Liver (tissue), 8 donors: ENCODE measurements at regions not wholly inside any gene's neighbourhood (a gene's known extent, or its start where the extent isn't known, plus 50 kb on each side); places are given as distances from the start of the nearest gene placed in this dataset.

Experiments
- DNase-seq: peaks from one replicate; pipeline ENCODE4 v3.0.0-alpha.2; 2017; ENCODE audit warnings: low spot score
- H3K27ac ChIP-seq, 2 donors: one replicate each; pipeline ENCODE4 v1.7.0; 2013; ENCODE audit warnings: inconsistent platforms in 2 of 2, low read length in 2 of 2, control low read depth in 1 of 2, low read depth in 1 of 2, mild to moderate bottlenecking in 1 of 2
- H3K27me3 ChIP-seq, 4 donors: one replicate each; pipeline versions ENCODE4 v1.6.1 to v1.7.0; 2013; ENCODE audit warnings: low read length in 3 of 4, inconsistent platforms in 1 of 4, mild to moderate bottlenecking in 1 of 4, moderate library complexity in 1 of 4; ENCODE audit not compliant: control insufficient read depth in 4 of 4, insufficient read depth in 4 of 4
- H3K36me3 ChIP-seq, 4 donors: one replicate each; pipeline versions ENCODE4 v1.6.1 to v1.7.0; 2013; ENCODE audit warnings: low read length in 3 of 4, mild to moderate bottlenecking in 3 of 4, low read depth in 1 of 4, moderate library complexity in 1 of 4; ENCODE audit not compliant: control insufficient read depth in 4 of 4, insufficient read depth in 3 of 4
- H3K4me1 ChIP-seq, 4 donors: one replicate each; pipeline versions ENCODE4 v1.6.1 to v1.7.0; 2013; ENCODE audit warnings: low read length in 3 of 4, mild to moderate bottlenecking in 3 of 4, moderate library complexity in 1 of 4; ENCODE audit not compliant: control insufficient read depth in 4 of 4, insufficient read depth in 4 of 4
- H3K4me3 ChIP-seq, 3 donors: one replicate each; pipeline versions ENCODE4 v1.6.1 to v1.7.0; 2013; ENCODE audit warnings: low read length in 3 of 3, control low read depth in 1 of 3, low read depth in 1 of 3, mild to moderate bottlenecking in 1 of 3
- H3K9ac ChIP-seq, 2 donors: one replicate each; pipeline ENCODE4 v1.7.0; 2013; ENCODE audit warnings: low read length in 2 of 2, mild to moderate bottlenecking in 2 of 2, moderate library complexity in 2 of 2, control low read depth in 1 of 2, low read depth in 1 of 2
- H3K9me3 ChIP-seq, 4 donors: one replicate each; pipeline versions ENCODE4 v1.6.1 to v1.7.0; 2013; ENCODE audit warnings: low read length in 3 of 4; ENCODE audit not compliant: control insufficient read depth in 4 of 4
- GABPA ChIP-seq, 2 donors: IDR thresholded peaks in 1 of 2; conservative IDR thresholded peaks in 1 of 2; 2 replicates each; pipeline ENCODE4 v1.6.1; 2016; ENCODE audit warnings: antibody characterized with exemption in 2 of 2, mild to moderate bottlenecking in 1 of 2, moderate library complexity in 1 of 2
- HNF4A ChIP-seq, 2 donors: conservative IDR thresholded peaks; 2 replicates each; pipeline ENCODE4 v1.6.1; 2016; ENCODE audit warnings: antibody characterized with exemption in 2 of 2, mild to moderate bottlenecking in 2 of 2
- HNF4G ChIP-seq: IDR thresholded peaks from 2 replicates; pipeline ENCODE4 v1.6.1; 2016; ENCODE audit warnings: antibody characterized with exemption
- RAD21 ChIP-seq, 2 donors: IDR thresholded peaks; 2 replicates each; pipeline ENCODE4 v1.6.1; 2016; ENCODE audit warnings: antibody characterized with exemption in 2 of 2, mild to moderate bottlenecking in 2 of 2
- RXRA ChIP-seq, 2 donors: IDR thresholded peaks; 2 replicates each; pipeline ENCODE4 v1.6.1; 2017 to 2018; ENCODE audit warnings: antibody characterized with exemption in 2 of 2, mild to moderate bottlenecking in 1 of 2
- TAF1 ChIP-seq: conservative IDR thresholded peaks from 2 replicates; pipeline ENCODE4 v1.6.1; 2016; ENCODE audit warnings: antibody characterized with exemption, mild to moderate bottlenecking
- YY1 ChIP-seq: IDR thresholded peaks from 2 replicates; pipeline ENCODE4 v1.6.1; 2016; ENCODE audit warnings: antibody characterized with exemption, mild to moderate bottlenecking
- WGBS: extraction: QIAGEN DNeasy Blood & Tissue Kit; methylation state at CpG from one replicate; pipeline ENCODE4 v1.1.7; 2013; 5-methylcytosine and 5-hydroxymethylcytosine counted together
- TF ChIP-seq, protein P1 (sequence below): IDR thresholded peaks from 2 replicates; pipeline ENCODE4 v1.6.1; 2016; ENCODE audit warnings: antibody characterized with exemption, mild to moderate bottlenecking
- TF ChIP-seq, protein P2 (sequence below): fragments of 150-350 bp; IDR thresholded peaks from 2 replicates; pipeline ENCODE4 v1.5.1; 2017; ENCODE audit warnings: improper control_type of control experiment, low read depth, low read length; ENCODE audit not compliant: missing input control
- donor health status: healthy.
- donor health status: healthy.
- donor health status: healthy.
- donor health status: healthy.
- donor health status: healthy.

GRCh38 chr2:235144291-235144690, 192.5 kb downstream of the SH3BP4 start:
- 56% methylated on average over 4 of the region's 4 CpGs for WGBS
- peaks cover 0 to 11% (median 0%) of the 10 kb centered on the region in 4 donors for H3K27me3 ChIP-seq
- no peaks in the 10 kb centered on the region for H3K4me1 ChIP-seq
- TF ChIP-seq GABPA (IDR thresholded peaks at IDR 0.05 in 1 of 2, conservative IDR thresholded peaks at IDR 0.05 in 1 of 2) (no peak), RAD21 (IDR thresholded peaks at IDR 0.05) (no peak), HNF4G (no peak)
- no peak overlapping the region for H3K27ac ChIP-seq
- no peak overlapping the region for H3K9ac ChIP-seq
- DNase-seq: no peak
- no peaks in the 10 kb centered on the region for H3K9me3 ChIP-seq
- no peaks in the 10 kb centered on the region for H3K36me3 ChIP-seq
- H3K4me3 ChIP-seq: no peak overlapping the region

GRCh38 chr2:235146206-235146605, 194.4 kb downstream of the SH3BP4 start:
- Histone ChIP-seq H3K4me3 (no peak overlapping the region), H3K27ac (no peak overlapping the region), H3K36me3 (no peaks in the 10 kb centered on the region), H3K9me3 (no peaks in the 10 kb centered on the region), H3K4me1 (no peaks in the 10 kb centered on the region), H3K9ac (no peak overlapping the region), H3K27me3 (peaks cover 0 to 20% (median 0%) of the 10 kb centered on the region in 4 donors)
- 62% methylated on average over 1 of the region's 1 CpG for WGBS
- TF ChIP-seq HNF4G (no peak), HNF4A (conservative IDR thresholded peaks at IDR 0.05) (no peak), YY1 (no peak), GABPA (IDR thresholded peaks at IDR 0.05 in 1 of 2, conservative IDR thresholded peaks at IDR 0.05 in 1 of 2) (no peak), RXRA (IDR thresholded peaks at IDR 0.05) (no peak), RAD21 (IDR thresholded peaks at IDR 0.05) (no peak)
- TF ChIP-seq, protein P1, sequence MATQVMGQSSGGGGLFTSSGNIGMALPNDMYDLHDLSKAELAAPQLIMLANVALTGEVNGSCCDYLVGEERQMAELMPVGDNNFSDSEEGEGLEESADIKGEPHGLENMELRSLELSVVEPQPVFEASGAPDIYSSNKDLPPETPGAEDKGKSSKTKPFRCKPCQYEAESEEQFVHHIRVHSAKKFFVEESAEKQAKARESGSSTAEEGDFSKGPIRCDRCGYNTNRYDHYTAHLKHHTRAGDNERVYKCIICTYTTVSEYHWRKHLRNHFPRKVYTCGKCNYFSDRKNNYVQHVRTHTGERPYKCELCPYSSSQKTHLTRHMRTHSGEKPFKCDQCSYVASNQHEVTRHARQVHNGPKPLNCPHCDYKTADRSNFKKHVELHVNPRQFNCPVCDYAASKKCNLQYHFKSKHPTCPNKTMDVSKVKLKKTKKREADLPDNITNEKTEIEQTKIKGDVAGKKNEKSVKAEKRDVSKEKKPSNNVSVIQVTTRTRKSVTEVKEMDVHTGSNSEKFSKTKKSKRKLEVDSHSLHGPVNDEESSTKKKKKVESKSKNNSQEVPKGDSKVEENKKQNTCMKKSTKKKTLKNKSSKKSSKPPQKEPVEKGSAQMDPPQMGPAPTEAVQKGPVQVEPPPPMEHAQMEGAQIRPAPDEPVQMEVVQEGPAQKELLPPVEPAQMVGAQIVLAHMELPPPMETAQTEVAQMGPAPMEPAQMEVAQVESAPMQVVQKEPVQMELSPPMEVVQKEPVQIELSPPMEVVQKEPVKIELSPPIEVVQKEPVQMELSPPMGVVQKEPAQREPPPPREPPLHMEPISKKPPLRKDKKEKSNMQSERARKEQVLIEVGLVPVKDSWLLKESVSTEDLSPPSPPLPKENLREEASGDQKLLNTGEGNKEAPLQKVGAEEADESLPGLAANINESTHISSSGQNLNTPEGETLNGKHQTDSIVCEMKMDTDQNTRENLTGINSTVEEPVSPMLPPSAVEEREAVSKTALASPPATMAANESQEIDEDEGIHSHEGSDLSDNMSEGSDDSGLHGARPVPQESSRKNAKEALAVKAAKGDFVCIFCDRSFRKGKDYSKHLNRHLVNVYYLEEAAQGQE: no peak
- TF ChIP-seq, protein P2, sequence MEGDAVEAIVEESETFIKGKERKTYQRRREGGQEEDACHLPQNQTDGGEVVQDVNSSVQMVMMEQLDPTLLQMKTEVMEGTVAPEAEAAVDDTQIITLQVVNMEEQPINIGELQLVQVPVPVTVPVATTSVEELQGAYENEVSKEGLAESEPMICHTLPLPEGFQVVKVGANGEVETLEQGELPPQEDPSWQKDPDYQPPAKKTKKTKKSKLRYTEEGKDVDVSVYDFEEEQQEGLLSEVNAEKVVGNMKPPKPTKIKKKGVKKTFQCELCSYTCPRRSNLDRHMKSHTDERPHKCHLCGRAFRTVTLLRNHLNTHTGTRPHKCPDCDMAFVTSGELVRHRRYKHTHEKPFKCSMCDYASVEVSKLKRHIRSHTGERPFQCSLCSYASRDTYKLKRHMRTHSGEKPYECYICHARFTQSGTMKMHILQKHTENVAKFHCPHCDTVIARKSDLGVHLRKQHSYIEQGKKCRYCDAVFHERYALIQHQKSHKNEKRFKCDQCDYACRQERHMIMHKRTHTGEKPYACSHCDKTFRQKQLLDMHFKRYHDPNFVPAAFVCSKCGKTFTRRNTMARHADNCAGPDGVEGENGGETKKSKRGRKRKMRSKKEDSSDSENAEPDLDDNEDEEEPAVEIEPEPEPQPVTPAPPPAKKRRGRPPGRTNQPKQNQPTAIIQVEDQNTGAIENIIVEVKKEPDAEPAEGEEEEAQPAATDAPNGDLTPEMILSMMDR: no peak
- DNase-seq: no peak

GRCh38 chr2:235146871-235147565, 195.2 kb downstream of the SH3BP4 start:
- Histone ChIP-seq H3K36me3 (no peaks in the 10 kb centered on the region), H3K9ac (no peak overlapping the region), H3K9me3 (no peaks in the 10 kb centered on the region), H3K27me3 (peaks cover 0 to 20% (median 0%) of the 10 kb centered on the region in 4 donors), H3K27ac (no peak overlapping the region), H3K4me1 (no peaks in the 10 kb centered on the region), H3K4me3 (no peak overlapping the region)
- 86% methylated on average over 16 of the region's 16 CpGs for WGBS
- peak; percentile 4 for DNase-seq
- no peak for TF ChIP-seq TAF1
